ENCODE measurements at regions not wholly inside any gene's neighbourhood (a gene's known extent, or its start where the extent isn't known, plus 50 kb on each side); places are given as distances from the start of the nearest gene placed in this dataset.

GRCh38 chr3:148332509-148332908, 365.2 kb upstream of the AGTR1 start:
- no peaks in the 10 kb centered on the region for H3K27me3 ChIP-seq (ENCODE audit: control insufficient read depth, insufficient read depth, low read length)
- ATAC-seq = no peak
- no peak overlapping the region for H3K27ac ChIP-seq (ENCODE audit: low read length)
- POLR2A ChIA-PET = no interaction called here
- DNase-seq (ENCODE audit: low read depth, low spot score) = no peak
- intact Hi-C loops (cut with micrococcal nuclease; ENCODE audit: unreplicated experiment) (no loop called here), in situ Hi-C loops (cut with HindIII; ENCODE audit: low pct_unique_long_range_greater_than_20kb, low sequenced_read_pairs) (no loop called here)
- BruUV-seq (replicated peaks) = no TSS peak
- no peaks in the 10 kb centered on the region for H3K9me3 ChIP-seq (ENCODE audit: control insufficient read depth, insufficient read depth, low read depth, low read length)
- H3K4me3 ChIP-seq (ENCODE audit: low read depth in 2 of 2, low read length in 2 of 2) = no peak overlapping the region
- TF ChIP-seq REST (IDR thresholded peaks at IDR 0.05; ENCODE audit: insufficient read depth in 1 of 2, low read depth in 2 of 2, low read length in 1 of 2) = no peak
- no peak for TF ChIP-seq POLR2AphosphoS5 (IDR thresholded peaks at IDR 0.05; ENCODE audit: low read depth, low read length)
- TF ChIP-seq TCF7L2 (IDR thresholded peaks at IDR 0.05; ENCODE audit: low read depth, low read length) = no peak
- TF ChIP-seq SIN3A (IDR thresholded peaks at IDR 0.05; ENCODE audit: borderline replicate concordance, insufficient read depth, low read depth, low read length) = no peak
- TF ChIP-seq CTCF (IDR thresholded peaks at IDR 0.05) = no peak
- H3K4me1 ChIP-seq (ENCODE audit: control insufficient read depth, insufficient read depth, low read length) = no peaks in the 10 kb centered on the region
- CTCF ChIA-PET = no interaction called here
- no peaks in the 10 kb centered on the region for H3K36me3 ChIP-seq (ENCODE audit: control insufficient read depth, insufficient read depth, low read length)

GRCh38 chr3:148333091-148333490, 364.6 kb upstream of the AGTR1 start:
- H3K27ac ChIP-seq (ENCODE audit: low read length) = no peak overlapping the region
- no peaks in the 10 kb centered on the region for H3K27me3 ChIP-seq (ENCODE audit: control insufficient read depth, insufficient read depth, low read length)
- H3K9me3 ChIP-seq (ENCODE audit: control insufficient read depth, insufficient read depth, low read depth, low read length) = no peaks in the 10 kb centered on the region
- no peaks in the 10 kb centered on the region for H3K36me3 ChIP-seq (ENCODE audit: control insufficient read depth, insufficient read depth, low read length)
- no TSS peak for BruUV-seq (replicated peaks)
- H3K4me1 ChIP-seq (ENCODE audit: control insufficient read depth, insufficient read depth, low read length) = no peaks in the 10 kb centered on the region
- ChIA-PET CTCF (no interaction called here), POLR2A (no interaction called here)
- no peak for DNase-seq (ENCODE audit: low read depth, low spot score)
- H3K4me3 ChIP-seq (ENCODE audit: low read depth in 2 of 2, low read length in 2 of 2) = no peak overlapping the region
- no peak for TF ChIP-seq POLR2AphosphoS5 (IDR thresholded peaks at IDR 0.05; ENCODE audit: low read depth, low read length)
- no peak for TF ChIP-seq REST (IDR thresholded peaks at IDR 0.05; ENCODE audit: insufficient read depth in 1 of 2, low read depth in 2 of 2, low read length in 1 of 2)
- no peak for TF ChIP-seq CTCF (IDR thresholded peaks at IDR 0.05)
- TF ChIP-seq SIN3A (IDR thresholded peaks at IDR 0.05; ENCODE audit: borderline replicate concordance, insufficient read depth, low read depth, low read length) = no peak
- no peak for TF ChIP-seq TCF7L2 (IDR thresholded peaks at IDR 0.05; ENCODE audit: low read depth, low read length)
- ATAC-seq = no peak
- intact Hi-C loops (cut with micrococcal nuclease; ENCODE audit: unreplicated experiment) = no loop called here
- in situ Hi-C loops (cut with HindIII; ENCODE audit: low pct_unique_long_range_greater_than_20kb, low sequenced_read_pairs) = no loop called here

All from Panc1 (cell line).